ENCODE measurements at regions not wholly inside any gene's neighbourhood (a gene's known extent, or its start where the extent isn't known, plus 50 kb on each side); places are given as distances from the start of the nearest gene placed in this dataset.

GRCh38 chr2:236910781-236911495 lies 174.8 kb upstream of the COPS8 start:
- TF ChIP-seq EZH2 (IDR thresholded peaks at IDR 0.05; ENCODE audit: low read length, missing control alignments) (no peak), CTCF (conservative IDR thresholded peaks at IDR 0.05 in 1 of 2, IDR thresholded peaks at IDR 0.05 in 1 of 2; ENCODE audit: low read depth in 1 of 2, low read length in 2 of 2) (no peak)

Measured in fibroblast of lung (primary cell).